ENCODE measurements at regions not wholly inside any gene's neighbourhood (a gene's known extent, or its start where the extent isn't known, plus 50 kb on each side); places are given as distances from the start of the nearest gene placed in this dataset.

- no peak for DNase-seq (ENCODE audit: low read depth)
Measured at GRCh38 chr7:42758124-42758523, 153.7 kb downstream of the C7orf25 start.

DNA sequence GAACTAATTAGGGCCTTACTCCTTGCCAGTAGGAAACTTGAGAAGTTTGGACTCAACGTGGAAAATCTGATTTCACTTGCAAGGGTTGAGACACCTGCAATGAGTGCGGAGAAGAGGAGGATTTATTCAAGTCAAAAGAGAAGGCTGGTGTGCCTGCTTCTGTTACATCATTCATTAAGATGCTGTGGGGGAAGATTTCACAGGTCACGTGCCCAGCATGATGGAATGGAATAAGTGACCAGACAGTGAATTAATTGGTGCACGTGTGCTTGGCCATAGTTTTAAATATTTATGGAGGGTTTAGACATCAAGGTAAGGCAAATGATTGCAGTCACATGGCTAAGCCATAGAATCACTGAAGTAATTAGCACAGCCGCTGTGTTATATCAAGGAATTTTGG lies 155.0 kb downstream of the C7orf25 start:
- DNase-seq (ENCODE audit: low read depth) = no peak

DNA sequence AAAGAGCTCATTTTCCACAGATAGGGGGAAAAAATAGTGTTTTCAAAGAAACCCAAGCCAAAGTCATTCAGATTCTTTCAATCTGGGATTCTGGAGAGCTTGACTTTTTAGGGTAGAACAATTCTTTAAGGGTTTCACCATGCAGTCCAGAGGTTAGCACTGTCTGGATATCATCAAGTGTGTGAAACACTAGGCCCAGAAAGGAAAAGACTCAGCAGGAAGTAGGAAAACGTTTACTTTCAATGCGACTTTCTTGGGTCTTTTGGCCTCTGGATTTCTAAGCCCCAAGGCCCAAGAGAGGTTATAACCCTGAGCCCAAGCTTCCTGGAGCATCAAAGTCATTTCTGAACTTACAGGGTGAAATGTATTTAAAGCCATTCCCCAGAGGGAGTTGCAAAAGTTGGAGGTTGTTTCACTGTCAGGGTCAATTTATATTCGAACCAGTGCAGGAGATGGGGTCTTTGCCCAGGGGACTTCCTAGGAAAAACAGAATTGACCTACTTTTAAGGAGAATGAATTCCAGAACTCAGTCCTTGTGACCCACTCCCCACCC lies 158.0 kb downstream of the C7orf25 start:
- no peak for DNase-seq (ENCODE audit: low read depth)

- DNase-seq (ENCODE audit: low read depth) = no peak
Measured at GRCh38 chr7:42753367-42753766, 158.5 kb downstream of the C7orf25 start.

DNA sequence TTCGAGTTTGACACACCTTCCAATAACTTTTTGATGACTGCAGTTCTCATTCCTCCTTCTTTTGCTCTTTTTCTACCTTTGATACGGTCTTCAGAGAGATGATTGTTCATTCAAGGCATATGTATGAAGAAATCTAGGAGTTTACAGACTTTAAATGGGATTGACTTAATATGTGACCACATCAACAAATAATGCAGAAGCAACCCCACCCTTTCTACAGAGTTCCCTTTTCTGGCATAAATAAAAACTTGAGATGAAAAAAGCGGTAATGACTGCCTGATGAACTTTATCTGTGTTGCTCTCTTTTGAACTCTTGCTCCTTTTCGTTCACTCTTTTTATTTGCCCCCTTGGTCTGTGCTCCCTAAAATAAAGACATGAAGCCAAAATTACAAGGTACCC lies 161.7 kb downstream of the C7orf25 start:
- no peak for DNase-seq (ENCODE audit: low read depth)

DNA sequence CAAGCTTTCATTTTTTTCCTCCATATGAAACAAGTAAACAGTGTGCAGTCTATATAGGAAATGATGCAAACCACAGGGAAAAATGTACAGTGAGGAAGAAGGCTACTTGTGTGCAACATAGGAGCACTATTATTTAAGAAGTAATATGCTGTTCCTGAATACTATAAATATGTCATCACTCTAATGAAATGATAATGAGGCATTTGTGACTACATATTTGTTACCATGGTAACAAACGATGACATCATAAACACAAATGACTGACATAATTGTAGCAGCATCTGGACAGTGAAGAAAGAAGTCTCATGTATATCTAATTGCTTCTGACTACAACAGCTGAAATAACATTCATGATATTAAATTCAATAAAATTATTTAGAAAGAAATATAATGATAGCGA lies 164.8 kb downstream of the C7orf25 start:
- DNase-seq (ENCODE audit: low read depth) = no peak

GRCh38 chr7:42746214-42746613 lies 165.7 kb downstream of the C7orf25 start:
- peak; percentile 9 for DNase-seq (ENCODE audit: low read depth)

- DNase-seq (ENCODE audit: low read depth) = no peak
Measured at GRCh38 chr7:42745357-42746059, 166.4 kb downstream of the C7orf25 start.

GRCh38 chr7:42744746-42745145 lies 167.1 kb downstream of the C7orf25 start:
- no peak for DNase-seq (ENCODE audit: low read depth)

DNA sequence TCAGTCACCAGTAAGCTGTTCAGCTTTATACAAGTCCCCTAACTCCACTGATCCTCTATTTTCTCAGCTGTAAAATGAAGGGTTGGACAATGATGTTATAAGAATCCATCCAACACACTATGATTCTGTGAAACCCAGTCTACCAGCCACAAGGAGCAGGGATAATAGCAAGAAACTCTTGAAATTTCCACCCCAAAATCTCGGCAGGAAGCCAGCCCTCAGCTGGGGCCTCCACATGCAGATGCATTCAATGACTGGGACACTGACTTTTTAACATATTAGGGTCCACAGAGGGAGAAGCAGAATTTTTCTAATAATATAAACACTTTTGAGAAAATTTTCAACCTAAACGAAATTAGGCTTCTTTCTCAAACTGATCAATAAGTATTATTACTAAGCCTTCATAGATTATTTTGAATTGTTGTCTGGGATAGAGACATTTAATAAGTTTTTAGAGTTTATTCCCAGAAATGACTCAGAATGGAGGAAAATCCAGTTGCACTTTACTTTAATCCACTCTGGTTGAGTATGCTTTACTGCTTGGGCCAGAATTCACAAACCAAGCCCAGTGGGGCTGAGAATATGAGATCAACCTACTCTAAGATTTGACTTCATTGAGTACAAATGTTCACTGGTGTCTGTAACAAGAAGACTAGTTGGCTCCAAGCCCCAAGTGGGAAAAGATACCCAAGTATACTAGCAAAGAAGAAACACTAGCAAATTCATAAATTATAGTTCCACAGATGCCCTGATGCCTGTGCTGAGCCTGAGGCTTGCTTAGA lies 168.6 kb downstream of the C7orf25 start:
- no peak for DNase-seq (ENCODE audit: low read depth)

DNA sequence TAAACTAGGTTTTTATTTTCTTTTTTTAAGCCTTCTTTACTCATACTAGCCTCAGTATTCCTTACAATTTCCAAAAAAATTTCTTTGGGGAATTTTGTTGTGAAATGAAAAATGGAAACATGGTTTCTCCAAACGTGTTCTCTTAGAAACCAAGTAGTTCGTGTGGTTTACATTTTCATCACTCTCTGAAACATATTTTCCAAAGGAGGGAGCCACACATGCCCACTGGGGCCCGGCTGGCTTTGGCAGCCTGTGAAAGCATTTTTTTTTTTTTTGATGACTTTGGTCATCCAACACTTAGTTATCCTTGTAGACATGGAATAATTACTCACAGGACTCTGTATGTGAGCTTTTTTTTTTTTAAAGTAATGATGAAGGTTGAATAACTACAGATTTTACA lies 169.6 kb downstream of the C7orf25 start:
- no peak for DNase-seq (ENCODE audit: low read depth)

DNA sequence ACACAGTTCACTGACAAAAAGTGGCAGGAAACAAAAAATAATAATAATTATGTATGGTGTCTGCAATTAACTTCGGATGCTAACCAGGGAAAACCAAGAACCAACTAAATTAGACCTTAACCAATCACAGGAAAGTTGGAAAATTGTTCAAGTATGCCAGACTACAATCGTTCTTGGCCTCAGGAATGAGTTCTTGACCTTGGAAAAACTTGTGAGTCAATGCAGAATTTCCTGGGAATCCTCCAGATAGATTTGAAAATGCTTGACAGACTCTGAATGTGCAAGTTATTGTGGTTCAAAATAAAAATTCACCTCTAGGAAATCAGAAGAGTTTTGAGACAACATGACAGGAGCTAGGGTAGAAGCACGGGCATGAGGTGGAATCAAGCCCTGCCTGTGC lies 171.5 kb downstream of the C7orf25 start:
- DNase-seq (ENCODE audit: low read depth) = no peak

DNA sequence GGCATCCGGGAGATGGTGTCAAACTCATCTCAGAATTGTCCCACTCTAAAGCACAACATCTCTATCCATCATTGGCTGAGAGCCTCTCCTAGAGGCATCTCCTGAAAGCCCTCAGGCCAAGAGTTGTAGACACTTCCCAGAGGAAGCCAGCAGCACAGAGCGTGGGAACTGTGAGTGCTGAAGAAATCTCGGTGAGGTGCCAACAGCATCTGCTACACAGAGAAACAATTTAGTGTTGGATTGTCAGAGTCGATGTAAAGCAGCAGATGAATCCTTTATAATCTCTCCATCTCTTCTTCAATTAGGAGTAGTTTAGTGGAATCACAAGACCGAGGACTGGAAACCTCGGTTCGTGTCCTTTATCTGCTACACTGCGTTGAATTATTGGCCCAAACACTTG lies 172.2 kb downstream of the C7orf25 start:
- no peak for DNase-seq (ENCODE audit: low read depth)

- no peak for DNase-seq (ENCODE audit: low read depth)
Measured at GRCh38 chr7:42736931-42737330, 174.9 kb downstream of the C7orf25 start.

GRCh38 chr7:42735081-42735480 lies 176.8 kb downstream of the C7orf25 start:
- no peak for DNase-seq (ENCODE audit: low read depth)

DNA sequence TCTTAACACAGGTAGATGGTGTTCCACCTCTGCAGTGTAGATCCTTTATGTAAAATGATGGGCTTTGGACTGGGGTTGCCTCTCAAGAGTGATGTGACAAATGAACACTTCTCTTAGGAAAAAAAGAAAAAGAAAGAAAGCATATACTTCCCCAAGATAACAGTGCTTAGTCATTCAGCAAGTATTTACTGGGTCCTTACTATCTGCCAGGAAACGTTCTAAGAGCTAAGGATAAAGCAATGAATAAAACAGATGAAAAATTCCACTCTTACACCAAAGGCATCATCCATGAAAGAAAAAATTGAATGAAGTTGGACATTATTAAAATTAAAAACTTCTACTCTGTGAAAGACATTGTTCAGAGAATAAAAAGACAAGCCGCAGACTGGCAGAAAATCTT lies 177.3 kb downstream of the C7orf25 start:
- DNase-seq (ENCODE audit: low read depth) = peak; percentile 15

DNA sequence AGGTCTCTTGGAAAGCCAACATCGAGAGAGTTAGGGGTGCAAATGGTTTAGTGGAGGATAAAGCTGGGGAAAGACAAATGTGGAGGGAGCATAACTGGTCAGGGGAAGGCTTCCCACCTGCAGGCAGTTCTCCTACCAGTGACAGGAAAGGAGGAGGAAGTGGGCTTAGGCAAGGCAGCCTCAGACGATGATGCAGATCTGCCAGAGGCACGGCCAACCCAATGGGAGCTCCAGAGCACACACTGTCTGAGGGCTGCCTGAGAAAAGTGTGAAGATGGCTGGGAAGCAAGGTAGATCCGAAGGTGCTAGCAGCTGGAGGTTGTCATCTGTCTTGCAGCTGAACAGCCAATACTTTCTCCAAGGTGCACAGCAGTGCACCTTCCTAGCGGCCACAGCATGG lies 178.8 kb downstream of the C7orf25 start:
- no peak for DNase-seq (ENCODE audit: low read depth)

GRCh38 chr7:42730586-42730985 lies 181.3 kb downstream of the C7orf25 start:
- DNase-seq (ENCODE audit: low read depth) = no peak

GRCh38 chr7:42729053-42729765 lies 182.7 kb downstream of the C7orf25 start:
- DNase-seq (ENCODE audit: low read depth) = no peak

DNA sequence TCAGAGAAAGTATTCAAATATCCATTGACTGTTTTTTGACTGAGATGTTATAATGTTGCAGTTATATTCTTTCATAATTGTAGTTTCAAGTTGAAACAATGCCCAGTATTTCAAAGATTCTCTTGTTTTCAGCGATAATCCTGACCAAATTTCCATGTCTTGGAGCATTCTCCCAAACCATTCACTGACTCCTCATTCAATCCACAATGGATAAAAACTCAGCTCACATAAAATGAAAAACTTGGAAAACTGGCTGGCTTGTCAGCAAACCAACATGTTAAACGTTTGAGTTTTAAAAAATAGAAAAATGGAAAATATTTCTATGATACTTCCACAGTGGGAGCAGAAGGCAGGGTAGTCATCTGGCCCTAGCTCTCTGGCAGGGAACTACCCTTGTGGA lies 184.4 kb downstream of the C7orf25 start:
- DNase-seq (ENCODE audit: low read depth) = no peak

DNA sequence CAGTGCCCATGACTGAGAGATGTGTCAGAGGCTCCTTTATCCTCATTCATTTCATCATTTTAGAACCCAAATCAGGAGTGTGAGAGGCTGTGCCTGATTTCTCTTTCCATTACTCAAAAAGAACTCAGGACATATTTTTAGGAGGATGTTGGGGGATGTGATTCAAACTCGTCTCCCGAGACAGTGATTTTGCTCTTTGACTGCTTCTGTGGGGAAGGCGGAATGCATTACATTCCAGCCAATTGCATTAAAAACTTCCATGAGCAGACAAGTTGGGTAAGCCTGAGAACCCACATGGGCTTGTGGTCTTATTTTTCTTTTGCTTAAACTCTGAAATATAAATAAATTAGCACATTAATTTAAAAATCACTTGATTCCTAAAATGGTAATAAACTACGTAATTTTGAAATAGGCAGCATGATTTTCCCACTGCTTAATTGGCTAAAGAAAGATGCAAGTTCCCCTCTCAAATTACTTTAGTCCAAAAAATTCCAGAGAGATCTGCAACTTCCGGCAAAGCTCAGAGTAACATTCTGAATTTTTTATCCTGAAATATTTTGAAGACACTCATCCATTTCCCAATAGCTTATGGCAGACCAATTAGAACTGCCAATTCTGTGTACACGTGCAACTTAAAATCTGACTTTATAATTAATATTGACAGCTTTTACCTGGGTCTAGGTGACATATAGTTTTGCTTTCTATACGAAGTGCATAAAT lies 185.6 kb downstream of the C7orf25 start:
- DNase-seq (ENCODE audit: low read depth) = no peak

- DNase-seq (ENCODE audit: low read depth) = no peak
Measured at GRCh38 chr7:42722716-42723115, 189.2 kb downstream of the C7orf25 start.

Data from non-pigmented ciliary epithelial cell (primary cell).